ENCODE measurements at regions not wholly inside any gene's neighbourhood (a gene's known extent, or its start where the extent isn't known, plus 50 kb on each side); places are given as distances from the start of the nearest gene placed in this dataset.
"Not testable (repeated sequence)": the region's sequence is repeated elsewhere in the genome, so short reads cannot be mapped to it uniquely, and the experiment has no call there.

GRCh38 chr2:139538332-139539020 is 758.3 kb upstream of the NXPH2 start:
- not testable (repeated sequence) for DNase-seq

GRCh38 chr2:139529080-139529479 is 748.9 kb upstream of the NXPH2 start:
- no peak for DNase-seq

- no peak for DNase-seq
Measured at GRCh38 chr2:139526781-139527180, 746.6 kb upstream of the NXPH2 start.

- peak in 1 of 2 donors; percentile 75 for DNase-seq
Measured at GRCh38 chr2:139518321-139518720, 738.1 kb upstream of the NXPH2 start.

GRCh38 chr2:139514951-139515350 is 734.8 kb upstream of the NXPH2 start:
- no peak for DNase-seq

GRCh38 chr2:139495851-139496250 is 715.7 kb upstream of the NXPH2 start:
- DNase-seq: no peak

- no peak for DNase-seq
Measured at GRCh38 chr2:139492131-139492680, 712.0 kb upstream of the NXPH2 start.

GRCh38 chr2:139480161-139480650 is 700.0 kb upstream of the NXPH2 start:
- no peak for DNase-seq

GRCh38 chr2:139478165-139478914 is 698.1 kb upstream of the NXPH2 start:
- no peak for DNase-seq

- no peak for DNase-seq
Measured at GRCh38 chr2:139477618-139478017, 697.4 kb upstream of the NXPH2 start.

- no peak for DNase-seq
Measured at GRCh38 chr2:139469985-139470384, 689.8 kb upstream of the NXPH2 start.

- no peak for DNase-seq
Measured at GRCh38 chr2:139465789-139466188, 685.6 kb upstream of the NXPH2 start.

- no peak for DNase-seq
Measured at GRCh38 chr2:139457873-139458272, 677.7 kb upstream of the NXPH2 start.

- DNase-seq: no peak
Measured at GRCh38 chr2:139454251-139454650, 674.1 kb upstream of the NXPH2 start.

- no peak for DNase-seq
Measured at GRCh38 chr2:139439100-139439499, 658.9 kb upstream of the NXPH2 start.

GRCh38 chr2:139438478-139438877 is 658.3 kb upstream of the NXPH2 start:
- DNase-seq: no peak

- no peak for DNase-seq
Measured at GRCh38 chr2:139427164-139427563, 647.0 kb upstream of the NXPH2 start.

GRCh38 chr2:139424101-139424500 is 643.9 kb upstream of the NXPH2 start:
- DNase-seq: no peak

GRCh38 chr2:139411236-139411635 is 631.0 kb upstream of the NXPH2 start:
- no peak for DNase-seq

GRCh38 chr2:139410833-139411174 is 630.6 kb upstream of the NXPH2 start:
- not testable (repeated sequence) for DNase-seq

GRCh38 chr2:139410147-139410832 is 630.1 kb upstream of the NXPH2 start:
- DNase-seq: not testable (repeated sequence)

- no peak for DNase-seq
Measured at GRCh38 chr2:139409212-139409611, 629.0 kb upstream of the NXPH2 start.

- no peak for DNase-seq
Measured at GRCh38 chr2:139403948-139404347, 623.8 kb upstream of the NXPH2 start.

Data from hippocampal formation (tissue), 2 donors.